HL-60 (cell line): ENCODE measurements at regions not wholly inside any gene's neighbourhood (a gene's known extent, or its start where the extent isn't known, plus 50 kb on each side); places are given as distances from the start of the nearest gene placed in this dataset.

Experiments
- CTCF ChIP-seq: IDR thresholded peaks from one replicate; pipeline ENCODE4 v1.5.1; 2011; ENCODE audit warnings: low read length, control low read depth, inconsistent platforms; ENCODE audit not compliant: insufficient read depth
- POLR2AphosphoS5 ChIP-seq: IDR thresholded peaks from 2 replicates; pipeline ENCODE4 v1.6.1; 2012; ENCODE audit warnings: low read depth
- REST ChIP-seq: IDR thresholded peaks from 2 replicates; pipeline ENCODE4 v1.6.1; 2012; ENCODE audit warnings: low read depth; ENCODE audit not compliant: insufficient replicate concordance
- SPI1 ChIP-seq: IDR thresholded peaks from 2 replicates; pipeline ENCODE4 v1.6.1; 2012; ENCODE audit warnings: low read depth, mild to moderate bottlenecking, borderline replicate concordance

- no peak for TF ChIP-seq CTCF
- no peak for TF ChIP-seq SPI1
- no peak for TF ChIP-seq POLR2AphosphoS5
- TF ChIP-seq REST = no peak
Measured at GRCh38 chr4:148664636-148665035, 222.4 kb upstream of the NR3C2 start.
